ENCODE measurements at regions not wholly inside any gene's neighbourhood (a gene's known extent, or its start where the extent isn't known, plus 50 kb on each side); places are given as distances from the start of the nearest gene placed in this dataset.

GRCh38 chr12:88960213-88960878, 380.1 kb upstream of the KITLG start:
- DNase-seq (ENCODE audit: low read depth in 4 of 4, low spot score in 3 of 4) = no peak

GRCh38 chr12:88958946-88959345, 378.7 kb upstream of the KITLG start:
- DNase-seq (ENCODE audit: low read depth in 4 of 4, low spot score in 3 of 4) = no peak

GRCh38 chr12:88958153-88958552, 377.9 kb upstream of the KITLG start:
- no peak for DNase-seq (ENCODE audit: low read depth in 4 of 4, low spot score in 3 of 4)

- DNase-seq (ENCODE audit: low read depth in 4 of 4, low spot score in 3 of 4) = no peak
Observed at GRCh38 chr12:88957358-88957757, 377.1 kb upstream of the KITLG start.

DNA sequence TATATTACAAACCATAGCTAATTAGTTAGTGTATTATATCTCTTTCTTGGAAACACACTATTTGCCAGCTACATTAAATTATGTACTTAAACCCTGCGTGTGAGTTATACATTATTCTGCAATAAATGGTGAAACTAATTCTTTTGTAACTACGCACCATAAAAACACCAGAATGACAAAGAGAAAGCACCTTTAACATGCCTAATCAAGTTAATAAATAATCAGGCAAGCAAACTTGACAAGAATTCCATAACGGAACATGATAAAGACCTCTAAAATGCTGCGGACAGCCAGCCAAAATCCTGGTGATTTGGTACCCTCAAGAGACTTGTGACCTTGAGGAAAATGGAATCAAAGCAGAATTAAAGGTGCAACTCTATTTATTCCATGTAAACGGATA, 375.3 kb upstream of the KITLG start:
- DNase-seq (ENCODE audit: low read depth in 4 of 4, low spot score in 3 of 4) = no peak

GRCh38 chr12:88953029-88953586, 372.8 kb upstream of the KITLG start:
- no peak for DNase-seq (ENCODE audit: low read depth in 4 of 4, low spot score in 3 of 4)

DNA sequence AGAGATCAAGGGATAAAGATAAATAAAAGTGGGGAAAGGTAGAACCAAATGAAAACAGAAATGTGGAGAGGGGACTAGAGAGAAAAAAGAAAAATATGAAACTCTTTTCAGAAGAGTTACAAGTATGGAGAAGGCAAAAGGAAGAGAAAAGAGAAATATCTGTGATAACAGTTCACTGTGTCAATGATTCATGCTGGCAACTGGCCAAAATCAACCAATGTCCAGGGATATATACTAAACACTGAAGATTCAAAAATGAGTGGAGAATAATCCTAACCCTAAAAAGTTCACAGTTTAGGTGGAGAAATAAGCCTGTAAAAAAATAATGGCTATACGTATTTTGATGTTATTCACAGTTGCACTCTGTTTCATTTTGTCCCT, 372.3 kb upstream of the KITLG start:
- DNase-seq (ENCODE audit: low read depth in 4 of 4, low spot score in 3 of 4) = no peak

DNA sequence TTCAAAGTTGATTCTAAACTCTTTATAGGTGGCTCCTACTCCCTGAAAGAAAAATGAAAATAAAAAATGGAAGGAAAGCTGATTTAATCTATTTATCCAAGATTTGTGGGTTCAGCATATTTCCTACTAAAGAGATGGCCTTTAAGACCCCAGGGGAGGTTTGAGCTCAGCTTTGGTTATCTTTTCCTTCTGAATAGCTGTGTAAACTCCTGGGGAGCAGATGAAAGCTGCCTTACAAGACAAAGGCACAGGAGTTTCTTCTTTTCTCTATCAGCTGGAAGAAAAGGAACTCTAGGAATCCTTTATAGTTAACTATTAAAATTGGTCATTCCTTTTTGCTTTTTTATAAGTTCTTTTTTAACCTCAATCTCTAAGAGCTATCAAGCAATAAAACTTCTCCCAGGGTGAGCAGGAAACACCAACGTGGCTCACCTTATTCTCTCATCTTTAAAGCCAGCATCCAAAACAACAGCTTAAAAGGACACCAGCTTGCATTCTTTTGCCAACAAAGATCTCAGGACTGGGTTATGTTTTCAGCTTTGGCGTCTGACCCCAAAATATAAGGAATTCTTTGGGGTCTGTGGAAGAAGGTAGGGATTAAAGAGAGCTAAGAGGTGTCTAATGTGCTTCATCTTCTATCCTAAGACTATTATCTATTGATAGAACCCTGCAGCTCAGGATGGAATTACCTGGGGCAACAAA, 371.7 kb upstream of the KITLG start:
- DNase-seq (ENCODE audit: low read depth in 4 of 4, low spot score in 3 of 4) = no peak

GRCh38 chr12:88951177-88951576, 370.9 kb upstream of the KITLG start:
- DNase-seq (ENCODE audit: low read depth in 4 of 4, low spot score in 3 of 4) = no peak

DNA sequence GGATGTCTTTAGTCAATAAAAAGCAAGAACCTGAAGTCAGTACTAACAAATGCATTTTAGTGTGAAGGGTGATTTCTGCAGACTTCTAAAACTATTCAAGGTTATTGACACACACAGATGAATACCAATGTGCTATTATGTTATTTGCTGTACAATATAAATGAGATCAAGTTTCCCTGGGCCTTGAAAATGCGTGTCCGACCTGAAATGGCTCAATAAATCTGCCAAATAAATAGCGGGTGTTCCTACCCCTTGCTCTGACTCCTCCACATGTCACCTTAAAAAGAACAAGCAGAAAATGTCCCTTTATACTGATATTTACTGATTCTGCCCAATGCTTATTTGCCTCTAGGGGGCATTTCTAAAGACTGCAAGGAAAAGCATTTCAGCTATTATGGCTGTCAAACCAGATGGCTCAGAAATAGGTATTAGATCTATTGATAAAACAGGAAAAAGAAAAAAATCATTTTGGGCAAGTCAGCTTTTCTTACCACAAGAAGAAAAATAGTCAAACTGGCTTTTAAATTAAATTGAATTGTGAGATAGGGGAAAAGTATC, 367.3 kb upstream of the KITLG start:
- DNase-seq (ENCODE audit: low read depth in 4 of 4, low spot score in 3 of 4) = no peak

DNA sequence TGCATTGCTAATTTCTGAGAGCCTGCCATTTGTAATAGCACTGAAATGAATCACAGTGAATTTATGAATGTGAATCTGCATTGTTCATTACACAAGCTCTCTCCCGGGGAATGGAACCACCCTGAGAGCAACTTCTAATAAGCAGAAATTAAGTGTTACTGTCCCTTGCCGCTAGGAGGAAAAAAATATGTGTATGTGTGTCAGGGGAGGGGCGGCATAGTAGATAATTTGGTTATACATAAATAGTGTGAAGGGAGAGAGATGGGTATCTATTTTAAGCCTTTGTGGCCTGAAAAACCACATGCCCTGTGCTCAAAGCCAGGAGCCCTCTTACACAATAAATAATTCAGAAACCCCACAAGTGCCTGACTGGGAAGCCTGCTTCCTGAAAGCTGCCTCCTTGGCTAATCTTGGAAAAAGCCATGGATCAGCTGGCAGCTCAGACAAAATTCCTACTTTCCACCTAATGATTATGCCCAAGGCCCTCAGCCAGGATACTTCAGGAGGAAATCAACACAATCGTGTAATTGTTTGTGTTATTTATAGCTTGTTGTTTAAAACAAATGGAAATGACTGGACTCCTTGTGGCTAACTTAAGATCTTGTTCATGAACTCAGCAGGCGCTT, 366.2 kb upstream of the KITLG start:
- DNase-seq (ENCODE audit: low read depth in 4 of 4, low spot score in 3 of 4) = no peak

GRCh38 chr12:88945051-88945732, 364.9 kb upstream of the KITLG start:
- DNase-seq (ENCODE audit: low read depth in 4 of 4, low spot score in 3 of 4) = no peak

GRCh38 chr12:88944397-88944796, 364.1 kb upstream of the KITLG start:
- no peak for DNase-seq (ENCODE audit: low read depth in 4 of 4, low spot score in 3 of 4)

DNA sequence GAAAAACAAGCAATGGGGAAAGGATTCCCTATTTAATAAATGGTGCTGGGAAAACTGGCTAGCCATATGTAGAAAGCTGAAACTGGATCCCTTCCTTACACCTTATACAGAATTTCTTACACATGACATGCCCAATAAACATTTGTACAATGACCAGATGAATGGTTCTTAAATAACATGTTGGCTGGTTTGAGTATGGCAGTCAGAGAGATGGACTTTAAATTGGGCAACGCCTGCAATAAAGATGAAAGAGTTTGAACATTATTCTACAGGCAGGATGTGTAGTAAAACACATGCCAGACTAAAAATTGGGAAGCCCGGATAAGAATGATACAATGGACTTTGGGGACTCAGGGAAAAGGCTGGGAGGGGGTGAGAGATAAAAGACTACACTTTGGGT, 360.6 kb upstream of the KITLG start:
- DNase-seq (ENCODE audit: low read depth in 4 of 4, low spot score in 3 of 4) = no peak

GRCh38 chr12:88935856-88936255, 355.6 kb upstream of the KITLG start:
- no peak for DNase-seq (ENCODE audit: low read depth in 4 of 4, low spot score in 3 of 4)

DNA sequence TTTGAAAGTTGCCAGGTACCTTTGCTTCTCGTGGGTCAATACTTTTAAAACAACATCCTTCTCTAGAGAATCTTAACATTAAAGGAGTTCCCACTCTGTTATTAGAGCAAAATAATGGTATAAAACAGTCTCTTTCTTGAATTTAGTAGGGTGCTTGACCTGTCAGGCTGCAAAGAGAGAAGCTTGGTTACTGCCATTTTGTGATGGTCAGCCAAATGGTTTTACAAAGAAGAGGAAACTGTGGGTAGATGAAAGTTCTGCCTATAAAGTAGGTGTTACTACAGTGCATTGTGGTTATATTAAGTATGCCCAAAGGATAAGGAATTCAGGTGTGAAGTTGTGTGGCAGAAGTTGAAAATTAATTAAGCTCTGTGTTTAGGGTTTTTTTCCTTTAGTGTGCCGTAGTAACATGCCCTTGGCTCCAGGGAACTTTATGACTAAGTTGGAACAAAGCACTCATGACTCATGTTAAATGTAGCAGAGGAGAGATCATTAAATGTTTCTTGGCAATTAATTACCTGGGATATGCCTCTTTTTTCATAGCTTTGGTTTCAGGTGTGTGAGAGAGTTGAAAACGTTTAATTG, 354.0 kb upstream of the KITLG start:
- DNase-seq (ENCODE audit: low read depth in 4 of 4, low spot score in 3 of 4) = no peak

DNA sequence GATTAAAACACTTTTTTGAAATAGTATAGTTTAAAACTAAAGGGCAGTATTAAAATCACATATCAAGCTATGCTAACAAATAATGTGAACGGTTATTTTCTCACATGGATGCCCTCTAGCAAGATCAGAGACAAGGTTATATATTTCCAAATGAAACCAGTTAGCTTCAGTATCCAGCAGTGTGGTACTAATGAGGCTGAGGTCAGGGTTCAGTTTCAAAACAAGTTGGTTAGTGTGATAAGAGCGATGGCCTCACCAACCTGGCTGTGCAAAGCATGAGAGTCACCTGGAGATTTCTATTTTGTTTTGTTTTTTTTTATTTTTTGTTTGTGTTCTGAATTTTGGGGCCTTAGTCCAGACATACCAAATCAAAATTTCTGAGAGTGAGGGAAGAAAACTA, 352.2 kb upstream of the KITLG start:
- no peak for DNase-seq (ENCODE audit: low read depth in 4 of 4, low spot score in 3 of 4)

DNA sequence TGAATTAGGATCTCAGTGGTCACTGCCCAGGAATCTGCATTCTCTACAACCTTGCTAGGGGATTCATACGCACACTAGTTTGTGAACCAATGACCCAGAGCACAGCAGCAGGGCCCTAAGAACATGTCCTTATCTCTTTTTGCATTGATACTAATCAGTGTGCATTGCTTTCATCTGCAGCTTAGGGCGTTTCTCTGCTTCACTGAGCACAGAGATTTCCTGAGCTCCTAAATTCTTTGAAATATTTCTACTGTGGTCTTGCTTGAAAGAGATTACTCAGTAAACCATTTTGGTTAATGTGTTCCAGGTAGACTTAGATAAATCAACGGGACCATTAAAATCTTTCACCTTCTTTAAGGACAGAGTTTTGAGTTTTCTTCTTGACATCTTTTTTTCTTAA, 351.3 kb upstream of the KITLG start:
- DNase-seq (ENCODE audit: low read depth in 4 of 4, low spot score in 3 of 4) = peak in 2 of 4 donors; percentile 52 to 61

DNA sequence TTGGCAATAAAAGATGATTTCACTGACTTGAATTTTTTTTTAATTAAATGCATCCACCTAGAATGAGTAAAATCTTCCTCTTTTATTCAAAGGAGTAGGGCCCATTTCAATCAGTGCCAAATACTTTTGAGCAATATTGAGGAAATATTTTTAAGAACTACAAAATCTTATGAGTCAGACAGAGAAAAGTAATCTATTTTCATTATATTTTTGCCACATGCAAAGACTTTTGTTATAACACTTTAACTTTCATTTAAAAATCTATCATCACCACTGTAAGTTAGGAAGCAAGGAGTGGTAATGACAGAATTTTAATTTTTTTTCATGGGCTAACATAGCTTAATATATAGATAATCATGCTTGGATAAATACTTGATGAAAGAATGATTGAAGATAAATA, 345.2 kb upstream of the KITLG start:
- no peak for DNase-seq (ENCODE audit: low read depth in 4 of 4, low spot score in 3 of 4)

DNA sequence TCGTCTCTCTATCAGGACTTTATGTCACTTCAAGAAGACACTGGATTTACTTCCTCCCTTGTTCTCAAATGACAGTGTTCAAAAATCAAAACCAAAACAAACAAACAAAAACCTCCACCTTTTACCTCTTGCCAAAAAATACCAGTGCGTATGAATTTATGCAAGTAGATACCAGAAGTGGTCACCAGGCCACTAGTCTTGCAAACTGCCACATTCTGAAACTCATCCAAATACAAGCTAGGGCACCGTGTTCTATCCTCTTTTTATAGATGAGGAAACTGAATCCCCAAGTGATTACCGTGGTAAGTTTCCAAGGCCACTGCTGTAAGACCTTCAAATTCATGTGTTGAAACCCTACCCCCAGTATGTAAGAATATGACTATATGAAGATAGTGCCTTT, 343.9 kb upstream of the KITLG start:
- no peak for DNase-seq (ENCODE audit: low read depth in 4 of 4, low spot score in 3 of 4)

DNA sequence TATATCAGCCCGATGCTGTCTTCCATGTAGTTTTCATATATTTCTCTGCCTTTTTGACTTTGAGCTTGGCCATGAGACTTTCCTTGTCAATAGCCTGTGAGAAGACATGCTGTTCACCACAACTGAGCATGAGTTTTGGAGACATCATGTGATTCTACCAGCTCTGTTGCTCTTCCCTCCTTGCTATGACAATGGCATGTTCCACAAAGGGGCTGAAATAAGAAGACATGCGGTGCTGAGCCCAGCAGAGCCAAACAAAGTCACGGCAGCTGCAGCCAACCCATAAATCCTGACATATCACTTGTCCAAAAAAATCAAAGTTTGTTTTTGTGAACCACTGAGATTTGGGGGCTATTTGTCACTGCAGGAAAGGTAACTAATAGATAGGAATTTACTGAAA, 343.4 kb upstream of the KITLG start:
- no peak for DNase-seq (ENCODE audit: low read depth in 4 of 4, low spot score in 3 of 4)
